ENCODE measurements at regions not wholly inside any gene's neighbourhood (a gene's known extent, or its start where the extent isn't known, plus 50 kb on each side); places are given as distances from the start of the nearest gene placed in this dataset.

DNA sequence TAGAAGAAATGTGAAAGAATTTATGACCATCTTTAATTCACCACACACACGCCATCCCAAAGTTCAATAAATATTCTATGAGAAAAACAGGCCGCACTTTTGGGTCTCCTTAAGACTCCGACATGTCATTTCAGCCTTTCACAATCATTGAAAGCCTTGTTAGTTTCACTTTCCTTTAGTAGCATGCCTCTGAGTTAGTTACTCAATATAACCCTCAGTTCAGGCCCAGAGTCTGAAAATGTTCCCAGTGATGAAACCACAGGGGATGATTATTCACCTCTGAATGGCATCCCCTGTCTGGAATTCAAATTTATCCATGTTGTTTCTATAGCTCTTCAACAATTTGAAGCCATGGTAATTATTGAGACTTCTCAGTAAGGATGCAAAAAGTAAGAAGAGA, 278.1 kb upstream of the NRP1 start:
- Histone ChIP-seq H3K4me3 (IDR thresholded peaks at IDR 0.05; ENCODE audit: insufficient read depth, low read depth, low read length) (no peak overlapping the region), H4K20me1 (ENCODE audit: insufficient read depth) (no peaks in the 10 kb centered on the region), H3K27me3 (ENCODE audit: insufficient read depth, low read depth) (no peaks in the 10 kb centered on the region), H2AFZ (ENCODE audit: low read depth) (peak overlapping the region; percentile 54), H3K27ac (peak overlapping the region; percentile 2; the same call in 1 of the 2 replicates), H3K36me3 (ENCODE audit: insufficient read depth) (no peaks in the 10 kb centered on the region), H3K4me2 (peak overlapping the region; percentile 14), H3K9ac (no peak overlapping the region), H3K79me2 (ENCODE audit: insufficient read depth, low read depth) (no peaks in the 10 kb centered on the region), H3K4me1 (ENCODE audit: low read depth, poor library complexity, severe bottlenecking) (peaks cover 13% of the 10 kb centered on the region)
- TF ChIP-seq, protein P1, sequence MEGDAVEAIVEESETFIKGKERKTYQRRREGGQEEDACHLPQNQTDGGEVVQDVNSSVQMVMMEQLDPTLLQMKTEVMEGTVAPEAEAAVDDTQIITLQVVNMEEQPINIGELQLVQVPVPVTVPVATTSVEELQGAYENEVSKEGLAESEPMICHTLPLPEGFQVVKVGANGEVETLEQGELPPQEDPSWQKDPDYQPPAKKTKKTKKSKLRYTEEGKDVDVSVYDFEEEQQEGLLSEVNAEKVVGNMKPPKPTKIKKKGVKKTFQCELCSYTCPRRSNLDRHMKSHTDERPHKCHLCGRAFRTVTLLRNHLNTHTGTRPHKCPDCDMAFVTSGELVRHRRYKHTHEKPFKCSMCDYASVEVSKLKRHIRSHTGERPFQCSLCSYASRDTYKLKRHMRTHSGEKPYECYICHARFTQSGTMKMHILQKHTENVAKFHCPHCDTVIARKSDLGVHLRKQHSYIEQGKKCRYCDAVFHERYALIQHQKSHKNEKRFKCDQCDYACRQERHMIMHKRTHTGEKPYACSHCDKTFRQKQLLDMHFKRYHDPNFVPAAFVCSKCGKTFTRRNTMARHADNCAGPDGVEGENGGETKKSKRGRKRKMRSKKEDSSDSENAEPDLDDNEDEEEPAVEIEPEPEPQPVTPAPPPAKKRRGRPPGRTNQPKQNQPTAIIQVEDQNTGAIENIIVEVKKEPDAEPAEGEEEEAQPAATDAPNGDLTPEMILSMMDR (conservative IDR thresholded peaks at IDR 0.05; ENCODE audit: low read depth, low read length) = no peak

DNA sequence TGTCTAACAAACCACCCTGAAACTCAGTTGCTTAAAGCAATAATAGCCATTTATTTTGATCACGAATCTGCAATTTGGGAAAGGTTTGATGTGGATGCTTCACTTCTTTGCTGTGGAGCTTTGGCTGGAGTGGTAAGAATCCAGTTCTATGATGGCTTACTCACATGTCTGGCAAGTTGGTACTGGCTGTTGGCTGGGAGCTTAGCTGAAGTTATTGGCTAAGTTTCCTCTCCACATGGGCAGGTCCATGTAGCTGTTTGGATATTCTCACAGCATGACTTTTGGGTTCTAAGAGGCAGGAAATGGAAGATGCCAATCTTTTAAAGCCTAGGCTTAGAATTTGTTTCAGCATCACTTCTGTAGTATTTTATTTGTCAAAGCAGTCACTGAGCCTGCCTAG, 277.6 kb upstream of the NRP1 start:
- Histone ChIP-seq H3K27ac (peak overlapping the region; percentile 2; the same call in 1 of the 2 replicates), H3K4me1 (ENCODE audit: low read depth, poor library complexity, severe bottlenecking) (peaks cover 13% of the 10 kb centered on the region), H3K27me3 (ENCODE audit: insufficient read depth, low read depth) (no peaks in the 10 kb centered on the region), H4K20me1 (ENCODE audit: insufficient read depth) (no peaks in the 10 kb centered on the region), H2AFZ (ENCODE audit: low read depth) (peak overlapping the region; percentile 54), H3K79me2 (ENCODE audit: insufficient read depth, low read depth) (no peaks in the 10 kb centered on the region), H3K9ac (no peak overlapping the region), H3K36me3 (ENCODE audit: insufficient read depth) (no peaks in the 10 kb centered on the region), H3K4me2 (peak overlapping the region; percentile 14), H3K4me3 (IDR thresholded peaks at IDR 0.05; ENCODE audit: insufficient read depth, low read depth, low read length) (no peak overlapping the region)
- TF ChIP-seq, protein P1 (conservative IDR thresholded peaks at IDR 0.05; ENCODE audit: low read depth, low read length) = no peak

DNA sequence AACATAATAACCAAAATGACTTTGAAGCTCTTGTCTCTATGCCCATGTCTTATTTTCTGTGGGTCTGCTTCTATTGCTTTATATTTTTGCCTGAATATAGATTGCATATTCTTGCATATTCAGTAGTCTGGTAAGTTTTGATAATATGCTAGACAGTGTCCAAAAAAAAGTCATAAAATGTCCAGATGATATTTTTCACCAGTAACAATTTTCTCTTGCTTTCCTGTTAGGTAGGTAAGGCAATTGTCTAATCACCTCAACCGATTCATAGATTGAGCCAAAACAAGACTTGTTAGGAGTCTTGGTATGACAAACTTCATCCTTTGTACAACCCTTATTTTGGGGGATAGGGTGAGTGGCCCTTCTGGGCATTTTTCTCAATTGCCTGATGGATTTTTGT, 277.0 kb upstream of the NRP1 start:
- Histone ChIP-seq H4K20me1 (ENCODE audit: insufficient read depth) (no peaks in the 10 kb centered on the region), H3K4me2 (no peak overlapping the region), H2AFZ (ENCODE audit: low read depth) (no peak overlapping the region), H3K36me3 (ENCODE audit: insufficient read depth) (no peaks in the 10 kb centered on the region), H3K9ac (no peak overlapping the region), H3K79me2 (ENCODE audit: insufficient read depth, low read depth) (no peaks in the 10 kb centered on the region), H3K27me3 (ENCODE audit: insufficient read depth, low read depth) (no peaks in the 10 kb centered on the region), H3K4me1 (ENCODE audit: low read depth, poor library complexity, severe bottlenecking) (peaks cover 13% of the 10 kb centered on the region), H3K4me3 (IDR thresholded peaks at IDR 0.05; ENCODE audit: insufficient read depth, low read depth, low read length) (no peak overlapping the region), H3K27ac (no peak overlapping the region)
- TF ChIP-seq, protein P1 (conservative IDR thresholded peaks at IDR 0.05; ENCODE audit: low read depth, low read length) = no peak

GRCh38 chr10:33609546-33609945, 275.1 kb upstream of the NRP1 start:
- Histone ChIP-seq H3K4me3 (IDR thresholded peaks at IDR 0.05; ENCODE audit: insufficient read depth, low read depth, low read length) (no peak overlapping the region), H4K20me1 (ENCODE audit: insufficient read depth) (no peaks in the 10 kb centered on the region), H2AFZ (ENCODE audit: low read depth) (no peak overlapping the region), H3K79me2 (ENCODE audit: insufficient read depth, low read depth) (no peaks in the 10 kb centered on the region), H3K36me3 (ENCODE audit: insufficient read depth) (no peaks in the 10 kb centered on the region), H3K27me3 (ENCODE audit: insufficient read depth, low read depth) (no peaks in the 10 kb centered on the region), H3K9ac (no peak overlapping the region), H3K4me1 (ENCODE audit: low read depth, poor library complexity, severe bottlenecking) (peaks cover 13% of the 10 kb centered on the region), H3K27ac (no peak overlapping the region), H3K4me2 (no peak overlapping the region)
- TF ChIP-seq, protein P1 (conservative IDR thresholded peaks at IDR 0.05; ENCODE audit: low read depth, low read length) = no peak

Measured in KMS-11 (cell line).